ENCODE measurements at regions not wholly inside any gene's neighbourhood (a gene's known extent, or its start where the extent isn't known, plus 50 kb on each side); places are given as distances from the start of the nearest gene placed in this dataset.

- TF ChIP-seq, protein P1, sequence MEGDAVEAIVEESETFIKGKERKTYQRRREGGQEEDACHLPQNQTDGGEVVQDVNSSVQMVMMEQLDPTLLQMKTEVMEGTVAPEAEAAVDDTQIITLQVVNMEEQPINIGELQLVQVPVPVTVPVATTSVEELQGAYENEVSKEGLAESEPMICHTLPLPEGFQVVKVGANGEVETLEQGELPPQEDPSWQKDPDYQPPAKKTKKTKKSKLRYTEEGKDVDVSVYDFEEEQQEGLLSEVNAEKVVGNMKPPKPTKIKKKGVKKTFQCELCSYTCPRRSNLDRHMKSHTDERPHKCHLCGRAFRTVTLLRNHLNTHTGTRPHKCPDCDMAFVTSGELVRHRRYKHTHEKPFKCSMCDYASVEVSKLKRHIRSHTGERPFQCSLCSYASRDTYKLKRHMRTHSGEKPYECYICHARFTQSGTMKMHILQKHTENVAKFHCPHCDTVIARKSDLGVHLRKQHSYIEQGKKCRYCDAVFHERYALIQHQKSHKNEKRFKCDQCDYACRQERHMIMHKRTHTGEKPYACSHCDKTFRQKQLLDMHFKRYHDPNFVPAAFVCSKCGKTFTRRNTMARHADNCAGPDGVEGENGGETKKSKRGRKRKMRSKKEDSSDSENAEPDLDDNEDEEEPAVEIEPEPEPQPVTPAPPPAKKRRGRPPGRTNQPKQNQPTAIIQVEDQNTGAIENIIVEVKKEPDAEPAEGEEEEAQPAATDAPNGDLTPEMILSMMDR (IDR thresholded peaks at IDR 0.05; ENCODE audit: low read length) = no peak
- TF ChIP-seq EZH2 (IDR thresholded peaks at IDR 0.05; ENCODE audit: borderline replicate concordance, low read length) = no peak
- no peak overlapping the region for H3K27ac ChIP-seq (ENCODE audit: low read depth, low read length, poor library complexity, severe bottlenecking)
- no peaks in the 10 kb centered on the region for H3K9me3 ChIP-seq (ENCODE audit: low read length)
- H3K36me3 ChIP-seq (ENCODE audit: insufficient read depth, low read length) = no peaks in the 10 kb centered on the region
- no peaks in the 10 kb centered on the region for H3F3A ChIP-seq (ENCODE audit: insufficient read depth, low read length)
- H3K4me1 ChIP-seq (ENCODE audit: insufficient read depth, low read length, severe bottlenecking) = no peaks in the 10 kb centered on the region
- H2AFZ ChIP-seq (ENCODE audit: low read length) = no peak overlapping the region
- no peaks in the 10 kb centered on the region for H3K9me2 ChIP-seq (ENCODE audit: low read depth, low read length)
- no peak overlapping the region for H3K9ac ChIP-seq (ENCODE audit: low read length)
- no peak overlapping the region for H3K4me3 ChIP-seq (ENCODE audit: low read depth, low read length, poor library complexity, severe bottlenecking)
- H4K20me1 ChIP-seq (ENCODE audit: insufficient read depth, low read length) = no peaks in the 10 kb centered on the region
- H3K27me3 ChIP-seq (ENCODE audit: insufficient read depth, low read length) = no peaks in the 10 kb centered on the region
- H3K79me2 ChIP-seq (ENCODE audit: insufficient read depth, low read length) = no peaks in the 10 kb centered on the region
- no peak overlapping the region for H3K4me2 ChIP-seq (ENCODE audit: low read length)
Measured at GRCh38 chr10:78742730-78743615, 325.8 kb upstream of the ZMIZ1 start.

GRCh38 chr10:78744056-78744455 is 324.7 kb upstream of the ZMIZ1 start:
- H3K79me2 ChIP-seq (ENCODE audit: insufficient read depth, low read length) = no peaks in the 10 kb centered on the region
- H3K27ac ChIP-seq (ENCODE audit: low read depth, low read length, poor library complexity, severe bottlenecking) = no peak overlapping the region
- H3K4me3 ChIP-seq (ENCODE audit: low read depth, low read length, poor library complexity, severe bottlenecking) = no peak overlapping the region
- H3K36me3 ChIP-seq (ENCODE audit: insufficient read depth, low read length) = no peaks in the 10 kb centered on the region
- H3K4me2 ChIP-seq (ENCODE audit: low read length) = no peak overlapping the region
- H4K20me1 ChIP-seq (ENCODE audit: insufficient read depth, low read length) = no peaks in the 10 kb centered on the region
- no peak overlapping the region for H3K9ac ChIP-seq (ENCODE audit: low read length)
- no peaks in the 10 kb centered on the region for H3K27me3 ChIP-seq (ENCODE audit: insufficient read depth, low read length)
- H2AFZ ChIP-seq (ENCODE audit: low read length) = no peak overlapping the region
- H3K9me3 ChIP-seq (ENCODE audit: low read length) = no peaks in the 10 kb centered on the region
- H3F3A ChIP-seq (ENCODE audit: insufficient read depth, low read length) = no peaks in the 10 kb centered on the region
- no peak for TF ChIP-seq EZH2 (IDR thresholded peaks at IDR 0.05; ENCODE audit: borderline replicate concordance, low read length)
- TF ChIP-seq, protein P1 (IDR thresholded peaks at IDR 0.05; ENCODE audit: low read length) = no peak
- no peaks in the 10 kb centered on the region for H3K9me2 ChIP-seq (ENCODE audit: low read depth, low read length)
- no peaks in the 10 kb centered on the region for H3K4me1 ChIP-seq (ENCODE audit: insufficient read depth, low read length, severe bottlenecking)

- Histone ChIP-seq H3K27ac (ENCODE audit: low read depth, low read length, poor library complexity, severe bottlenecking) (no peak overlapping the region), H3K27me3 (ENCODE audit: insufficient read depth, low read length) (no peaks in the 10 kb centered on the region), H3K9ac (ENCODE audit: low read length) (no peak overlapping the region), H3K79me2 (ENCODE audit: insufficient read depth, low read length) (no peaks in the 10 kb centered on the region), H3K4me2 (ENCODE audit: low read length) (no peak overlapping the region), H3F3A (ENCODE audit: insufficient read depth, low read length) (no peaks in the 10 kb centered on the region), H3K9me2 (ENCODE audit: low read depth, low read length) (no peaks in the 10 kb centered on the region), H4K20me1 (ENCODE audit: insufficient read depth, low read length) (no peaks in the 10 kb centered on the region), H3K4me1 (ENCODE audit: insufficient read depth, low read length, severe bottlenecking) (no peaks in the 10 kb centered on the region), H3K9me3 (ENCODE audit: low read length) (no peaks in the 10 kb centered on the region), H3K4me3 (ENCODE audit: low read depth, low read length, poor library complexity, severe bottlenecking) (no peak overlapping the region), H3K36me3 (ENCODE audit: insufficient read depth, low read length) (no peaks in the 10 kb centered on the region), H2AFZ (ENCODE audit: low read length) (no peak overlapping the region)
- TF ChIP-seq EZH2 (IDR thresholded peaks at IDR 0.05; ENCODE audit: borderline replicate concordance, low read length) = no peak
- TF ChIP-seq, protein P1 (IDR thresholded peaks at IDR 0.05; ENCODE audit: low read length) = no peak
Measured at GRCh38 chr10:78744491-78745090, 324.2 kb upstream of the ZMIZ1 start.
